ENCODE measurements at regions not wholly inside any gene's neighbourhood (a gene's known extent, or its start where the extent isn't known, plus 50 kb on each side); places are given as distances from the start of the nearest gene placed in this dataset.

- TF ChIP-seq CTCF (IDR thresholded peaks at IDR 0.05 in 4 of 5, conservative IDR thresholded peaks at IDR 0.05 in 1 of 5) = no peak
- no peak for TF ChIP-seq POLR2A (IDR thresholded peaks at IDR 0.05)
Observed at GRCh38 chr20:25145131-25145530, 50.4 kb upstream of the ENTPD6 start.

Measured in gastrocnemius medialis (tissue), 4 donors.